HEK293T (cell line): ENCODE measurements at regions not wholly inside any gene's neighbourhood (a gene's known extent, or its start where the extent isn't known, plus 50 kb on each side); places are given as distances from the start of the nearest gene placed in this dataset.

Source experiments
- BHLHE40 ChIP-seq: fragments of 450-650 bp; IDR thresholded peaks from 2 replicates; pipeline ENCODE4 v1.6.1; 2016; ENCODE audit warnings: mild to moderate bottlenecking, moderate library complexity, borderline replicate concordance
- CTBP1 ChIP-seq: fragments of 450-650 bp; IDR thresholded peaks from 2 replicates; pipeline ENCODE4 v1.6.1; 2016; ENCODE audit warnings: borderline replicate concordance
- ELF4 ChIP-seq: fragments of 450-650 bp; IDR thresholded peaks from 2 replicates; pipeline ENCODE4 v1.6.1; 2017; ENCODE audit warnings: antibody characterized with exemption
- FOXA1 ChIP-seq: fragments of 450-650 bp; IDR thresholded peaks from 2 replicates; pipeline ENCODE4 v1.6.1; 2016; ENCODE audit warnings: mild to moderate bottlenecking
- FOXK2 ChIP-seq: fragments of 450-650 bp; IDR thresholded peaks from 2 replicates; pipeline ENCODE4 v1.6.1; 2016; ENCODE audit warnings: mild to moderate bottlenecking
- FOXM1 ChIP-seq: fragments of 450-650 bp; IDR thresholded peaks from 2 replicates; pipeline ENCODE4 v1.6.1; 2017; ENCODE audit warnings: mild to moderate bottlenecking, borderline replicate concordance
- L3MBTL2 ChIP-seq: fragments of 450-650 bp; conservative IDR thresholded peaks from 2 replicates; pipeline ENCODE4 v1.6.1; 2016; ENCODE audit warnings: mild to moderate bottlenecking
- LEF1 ChIP-seq: fragments of 450-650 bp; IDR thresholded peaks from 2 replicates; pipeline ENCODE4 v1.6.1; 2017; ENCODE audit warnings: mild to moderate bottlenecking, borderline replicate concordance
- PKNOX1 ChIP-seq: fragments of 450-650 bp; IDR thresholded peaks from 2 replicates; pipeline ENCODE4 v1.6.1; 2016
- SP1 ChIP-seq: fragments of 450-650 bp; IDR thresholded peaks from 2 replicates; pipeline ENCODE4 v1.6.1; 2017
- SUZ12 ChIP-seq: fragments of 450-650 bp; IDR thresholded peaks from 2 replicates; pipeline ENCODE4 v1.6.1; 2016; ENCODE audit warnings: mild to moderate bottlenecking
- TARDBP ChIP-seq: fragments of 450-650 bp; IDR thresholded peaks from 2 replicates; pipeline ENCODE4 v1.6.1; 2016

- TF ChIP-seq TARDBP (no peak), CTBP1 (no peak), LEF1 (no peak), SUZ12 (no peak), ELF4 (no peak), L3MBTL2 (no peak), BHLHE40 (no peak), SP1 (no peak), PKNOX1 (no peak), FOXM1 (no peak), FOXA1 (no peak), FOXK2 (no peak)
These were observed 325.7 kb downstream of the TFEC start for GRCh38 chr7:115704884-115705283.
